ENCODE measurements at regions not wholly inside any gene's neighbourhood (a gene's known extent, or its start where the extent isn't known, plus 50 kb on each side); places are given as distances from the start of the nearest gene placed in this dataset.

DNA sequence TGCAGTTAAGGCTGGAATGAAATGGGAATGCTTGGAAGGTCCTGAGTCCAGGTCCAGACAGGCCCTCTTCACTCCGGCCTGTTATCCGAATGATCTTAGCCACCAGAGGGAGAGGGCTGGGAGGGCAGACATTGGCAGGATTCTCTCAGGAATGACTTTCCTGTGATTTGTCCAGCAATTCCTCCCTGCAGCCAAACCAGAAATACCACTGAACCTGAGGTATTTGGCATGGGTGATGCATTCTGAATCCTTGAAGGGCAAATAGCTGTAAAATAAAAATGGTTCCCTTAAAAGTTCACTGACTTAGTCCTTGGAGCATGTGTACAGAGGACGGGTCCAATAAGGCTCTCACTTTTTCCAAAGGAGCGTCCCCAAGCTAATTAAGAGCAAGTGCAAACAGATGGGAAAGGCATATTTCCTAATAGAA is 77.5 kb upstream of the HABP2 start:
- no peak overlapping the region for H3K4me3 ChIP-seq (ENCODE audit: low read depth, low read length)
- TF ChIP-seq, protein P1, sequence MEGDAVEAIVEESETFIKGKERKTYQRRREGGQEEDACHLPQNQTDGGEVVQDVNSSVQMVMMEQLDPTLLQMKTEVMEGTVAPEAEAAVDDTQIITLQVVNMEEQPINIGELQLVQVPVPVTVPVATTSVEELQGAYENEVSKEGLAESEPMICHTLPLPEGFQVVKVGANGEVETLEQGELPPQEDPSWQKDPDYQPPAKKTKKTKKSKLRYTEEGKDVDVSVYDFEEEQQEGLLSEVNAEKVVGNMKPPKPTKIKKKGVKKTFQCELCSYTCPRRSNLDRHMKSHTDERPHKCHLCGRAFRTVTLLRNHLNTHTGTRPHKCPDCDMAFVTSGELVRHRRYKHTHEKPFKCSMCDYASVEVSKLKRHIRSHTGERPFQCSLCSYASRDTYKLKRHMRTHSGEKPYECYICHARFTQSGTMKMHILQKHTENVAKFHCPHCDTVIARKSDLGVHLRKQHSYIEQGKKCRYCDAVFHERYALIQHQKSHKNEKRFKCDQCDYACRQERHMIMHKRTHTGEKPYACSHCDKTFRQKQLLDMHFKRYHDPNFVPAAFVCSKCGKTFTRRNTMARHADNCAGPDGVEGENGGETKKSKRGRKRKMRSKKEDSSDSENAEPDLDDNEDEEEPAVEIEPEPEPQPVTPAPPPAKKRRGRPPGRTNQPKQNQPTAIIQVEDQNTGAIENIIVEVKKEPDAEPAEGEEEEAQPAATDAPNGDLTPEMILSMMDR (IDR thresholded peaks at IDR 0.05; ENCODE audit: low read depth, low read length, missing control alignments) = no peak
- DNase-seq (ENCODE audit: low read depth) = no peak

DNA sequence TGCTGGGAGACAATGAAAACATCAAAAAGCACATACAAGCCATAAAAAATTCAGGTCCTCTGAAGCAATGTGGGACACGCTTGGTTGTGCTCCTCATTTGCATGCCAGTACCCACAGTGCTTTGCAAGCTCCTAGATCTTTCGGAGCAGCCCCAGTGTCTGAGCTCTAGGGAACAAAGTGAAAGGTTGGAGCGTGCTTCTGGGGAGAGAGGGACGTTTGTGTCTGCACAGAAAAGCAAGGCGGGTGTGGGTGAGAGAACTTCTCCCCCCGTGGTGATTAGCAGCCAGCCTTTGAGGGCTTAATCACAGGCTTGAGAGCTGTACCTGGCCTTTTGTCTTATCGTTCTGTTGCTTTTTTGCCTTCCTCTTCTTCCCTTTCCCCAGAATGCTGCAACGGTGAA is 76.7 kb upstream of the HABP2 start:
- TF ChIP-seq, protein P1 (IDR thresholded peaks at IDR 0.05; ENCODE audit: low read depth, low read length, missing control alignments) = no peak
- no peak for DNase-seq (ENCODE audit: low read depth)
- no peak overlapping the region for H3K4me3 ChIP-seq (ENCODE audit: low read depth, low read length)

DNA sequence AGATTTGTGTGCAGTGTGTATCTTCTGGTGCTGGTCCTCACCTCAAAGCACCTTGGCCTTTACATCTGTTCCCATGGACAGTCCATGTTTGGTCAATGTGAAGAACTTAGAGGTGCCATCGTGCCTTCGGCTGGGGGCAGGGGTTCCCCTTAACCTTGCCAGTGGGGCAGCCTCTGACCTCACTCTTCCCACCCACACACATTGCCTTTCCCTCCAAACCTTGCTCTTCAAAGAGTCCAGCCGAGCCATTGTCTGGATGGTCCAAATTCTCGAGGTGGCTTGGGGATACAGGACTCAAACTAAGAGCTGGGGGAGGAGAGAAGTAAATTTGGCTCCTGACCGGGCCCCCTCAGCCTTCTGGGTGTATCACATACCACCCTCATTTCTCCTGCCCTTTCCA is 76.2 kb upstream of the HABP2 start:
- TF ChIP-seq, protein P1 (IDR thresholded peaks at IDR 0.05; ENCODE audit: low read depth, low read length, missing control alignments) = no peak
- no peak for DNase-seq (ENCODE audit: low read depth)
- H3K4me3 ChIP-seq (ENCODE audit: low read depth, low read length) = no peak overlapping the region

DNA sequence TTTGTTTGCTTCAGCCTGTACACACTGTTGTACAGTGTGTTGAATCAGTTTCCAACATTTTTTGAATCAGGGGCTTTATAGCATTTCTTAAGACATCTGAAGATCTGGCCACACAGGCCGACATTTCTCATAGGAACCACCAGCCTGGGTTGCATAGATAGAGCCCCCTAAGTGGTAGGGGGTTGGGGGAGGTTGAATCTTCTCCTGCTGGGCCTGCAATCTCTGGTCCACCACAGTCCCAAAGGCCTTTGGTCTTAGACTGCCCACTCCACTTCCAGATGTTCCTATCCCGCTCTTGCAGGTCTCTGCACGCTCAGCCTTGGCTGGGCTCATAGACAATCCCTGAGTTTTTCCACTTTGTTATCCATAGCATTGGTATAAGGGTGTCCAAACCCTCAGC is 75.4 kb upstream of the HABP2 start:
- no peak for DNase-seq (ENCODE audit: low read depth)
- H3K4me3 ChIP-seq (ENCODE audit: low read depth, low read length) = no peak overlapping the region
- TF ChIP-seq, protein P1 (IDR thresholded peaks at IDR 0.05; ENCODE audit: low read depth, low read length, missing control alignments) = no peak

DNA sequence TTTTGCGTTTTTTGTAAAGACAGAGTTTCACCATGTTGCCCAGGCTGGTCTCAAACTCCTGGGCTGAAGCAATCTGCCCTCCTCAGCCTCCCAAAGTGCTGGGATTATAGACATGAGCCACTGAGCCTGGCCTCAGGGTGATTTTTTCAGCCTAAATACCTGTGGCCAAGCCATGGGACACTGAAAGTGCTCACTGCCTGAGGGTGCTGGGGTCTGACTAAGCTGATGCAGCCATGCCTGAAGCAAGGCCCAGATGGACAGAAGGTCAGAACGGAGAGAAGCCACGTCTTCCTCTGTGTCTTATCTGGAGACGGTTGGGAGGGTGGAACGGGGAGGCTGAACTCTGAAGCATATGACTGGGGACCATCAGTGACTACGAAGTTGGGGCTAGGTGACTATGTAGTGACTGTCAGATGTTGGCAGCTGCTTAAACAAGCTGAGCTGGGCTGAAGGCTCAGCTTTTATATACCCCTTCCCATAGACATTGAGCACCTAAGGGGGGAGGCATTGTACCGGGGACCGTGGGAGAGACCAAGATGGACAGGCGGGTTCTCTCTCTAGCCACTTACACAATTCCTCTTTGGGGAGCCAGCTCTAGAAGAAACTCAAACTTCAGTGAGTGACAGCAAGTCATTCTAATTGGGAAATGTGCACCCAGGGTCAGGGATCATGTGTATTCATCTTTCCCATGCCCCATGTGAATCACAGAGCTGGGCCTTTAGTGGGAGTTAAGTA is 73.3 kb upstream of the HABP2 start:
- H3K4me3 ChIP-seq (ENCODE audit: low read depth, low read length) = no peak overlapping the region
- TF ChIP-seq, protein P1 (IDR thresholded peaks at IDR 0.05; ENCODE audit: low read depth, low read length, missing control alignments) = no peak
- no peak for DNase-seq (ENCODE audit: low read depth)

DNA sequence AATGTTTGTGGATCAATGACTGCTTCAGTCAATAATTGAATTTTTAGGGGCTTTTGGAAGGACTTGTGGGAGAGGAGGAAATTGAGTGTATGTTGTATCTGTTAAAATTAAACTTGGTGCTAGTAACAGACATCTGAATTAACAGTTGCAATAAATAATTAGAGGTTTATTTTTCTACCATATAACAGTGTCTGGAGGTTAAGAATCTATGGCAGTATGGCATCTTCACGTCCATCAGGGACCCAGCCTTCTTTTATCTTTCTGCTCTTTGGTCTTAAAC is 72.8 kb upstream of the HABP2 start:
- TF ChIP-seq, protein P1 (IDR thresholded peaks at IDR 0.05; ENCODE audit: low read depth, low read length, missing control alignments) = no peak
- H3K4me3 ChIP-seq (ENCODE audit: low read depth, low read length) = no peak overlapping the region
- DNase-seq (ENCODE audit: low read depth) = no peak

DNA sequence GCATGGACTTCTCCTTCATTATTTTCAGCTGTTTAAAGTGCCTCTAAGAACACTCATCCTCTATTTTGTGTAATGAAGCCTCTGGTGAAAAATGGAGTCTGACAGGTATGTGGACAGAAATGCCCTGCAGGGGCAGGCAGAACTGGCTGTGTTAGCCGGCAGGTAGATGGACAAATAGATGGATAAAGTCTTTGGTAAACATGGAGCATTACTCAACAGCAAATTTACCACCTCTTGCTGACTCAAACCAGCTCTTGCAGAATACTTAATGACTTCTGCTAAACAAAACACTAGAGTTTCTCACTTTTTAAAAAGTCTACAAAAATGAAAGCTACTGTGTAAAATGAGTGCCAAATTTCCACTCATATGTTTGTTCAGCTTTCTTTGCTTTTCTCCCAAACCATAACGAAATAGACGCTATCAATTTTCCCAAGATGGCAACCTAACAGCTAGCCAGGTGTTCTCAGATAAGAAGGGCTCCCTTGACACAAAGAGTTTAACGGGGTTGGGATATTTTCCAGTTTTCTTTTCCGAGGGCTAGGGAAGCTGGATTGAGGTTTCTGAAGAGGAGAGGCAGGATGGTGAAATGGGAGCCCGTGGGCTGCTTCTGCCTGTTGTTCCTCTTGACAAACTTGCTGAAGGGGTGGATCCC is 71.9 kb upstream of the HABP2 start:
- DNase-seq (ENCODE audit: low read depth) = no peak
- TF ChIP-seq, protein P1 (IDR thresholded peaks at IDR 0.05; ENCODE audit: low read depth, low read length, missing control alignments) = no peak
- no peak overlapping the region for H3K4me3 ChIP-seq (ENCODE audit: low read depth, low read length)

Data from GM12864 (cell line).